ENCODE measurements at regions not wholly inside any gene's neighbourhood (a gene's known extent, or its start where the extent isn't known, plus 50 kb on each side); places are given as distances from the start of the nearest gene placed in this dataset.
A peak's percentile ranks its signal among the peaks of the same experiment; 100 is the strongest.

- no peak for DNase-seq (ENCODE audit: low spot score in 2 of 2)
- FAIRE-seq: no peak
These were observed 50.3 kb upstream of the STX16 start for GRCh38 chr20:58600756-58601155.

GRCh38 chr20:58599966-58600365 lies 51.1 kb upstream of the STX16 start:
- DNase-seq (ENCODE audit: low spot score in 2 of 2): no peak
- FAIRE-seq: no peak

GRCh38 chr20:58598211-58599015 lies 52.7 kb upstream of the STX16 start:
- no peak for FAIRE-seq
- DNase-seq (ENCODE audit: low spot score in 2 of 2): no peak

- no peak for FAIRE-seq
- no peak for DNase-seq (ENCODE audit: low spot score in 2 of 2)
These were observed 53.7 kb upstream of the STX16 start for GRCh38 chr20:58597249-58597891.

DNA sequence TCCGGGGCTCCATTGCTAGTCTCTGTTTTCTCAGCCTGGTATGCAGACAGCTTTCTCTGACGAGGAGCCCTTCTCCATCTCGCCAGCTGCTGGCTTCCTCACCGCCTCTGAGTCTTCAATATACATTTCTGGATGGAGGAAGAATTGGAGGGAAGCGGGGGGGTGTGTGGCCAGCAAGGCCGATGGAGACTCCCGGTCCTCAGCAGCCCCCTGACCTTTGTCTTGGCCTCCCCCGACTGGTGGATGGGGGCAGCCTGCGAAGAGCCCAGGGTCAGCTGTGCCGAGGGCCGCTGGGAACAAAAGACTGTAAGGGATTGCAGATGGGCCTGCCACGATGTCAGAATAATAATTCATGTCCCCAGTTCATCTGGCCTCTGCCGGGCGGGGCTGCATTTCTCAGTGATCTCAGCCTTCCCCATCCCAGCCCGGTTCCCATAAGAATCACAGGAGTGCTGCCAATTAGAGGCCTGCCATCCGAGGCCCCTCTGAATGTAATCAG lies 54.3 kb upstream of the STX16 start:
- DNase-seq (ENCODE audit: low spot score in 2 of 2): peak in 1 of 2 donors; percentile 17

DNA sequence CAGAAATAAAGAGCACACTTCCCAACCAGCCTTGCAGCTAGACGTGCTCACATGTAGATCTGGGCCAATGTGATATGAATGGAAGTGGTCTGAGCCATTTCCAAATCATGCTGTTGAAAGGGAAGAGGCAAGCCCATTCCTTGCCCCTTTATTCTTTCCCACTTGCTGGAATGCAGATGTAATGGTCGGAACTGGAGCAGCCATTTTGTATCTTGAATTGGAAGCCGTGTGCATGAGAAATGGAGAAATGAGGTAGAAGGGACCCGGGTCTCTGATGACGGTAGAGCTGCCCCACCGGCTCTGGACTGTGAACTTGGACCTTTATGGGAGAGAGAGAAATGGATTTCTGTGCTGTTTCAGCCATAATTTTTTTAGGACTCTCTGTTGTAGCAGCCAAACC lies 54.8 kb upstream of the STX16 start:
- DNase-seq (ENCODE audit: low spot score in 2 of 2) (no peak), FAIRE-seq (no peak)

More for the DNA sequence above, 54.3 kb upstream of the STX16 start:
- no peak for FAIRE-seq

DNA sequence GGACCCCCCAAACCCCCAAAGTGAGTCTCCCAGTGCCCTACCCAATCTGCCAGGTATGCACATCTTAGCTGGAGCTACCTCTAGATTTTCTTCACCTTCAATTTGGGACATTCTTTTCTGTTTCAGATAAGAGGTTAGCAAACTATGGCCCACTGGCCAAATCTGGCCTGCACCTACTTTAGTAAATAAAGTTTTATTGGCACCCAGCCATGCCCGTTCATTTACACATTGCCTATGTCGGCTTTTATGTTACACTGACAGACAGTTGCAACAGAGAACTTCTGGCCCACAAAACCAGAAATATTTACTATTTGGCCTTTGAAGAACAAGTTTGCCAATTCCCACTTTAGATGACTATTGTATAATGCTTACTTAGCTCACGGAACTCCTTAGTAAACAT lies 55.9 kb upstream of the STX16 start:
- FAIRE-seq (no peak), DNase-seq (ENCODE audit: low spot score in 2 of 2) (no peak)

GRCh38 chr20:58593880-58594638 lies 57.0 kb upstream of the STX16 start:
- DNase-seq (ENCODE audit: low spot score in 2 of 2) (no peak), FAIRE-seq (no peak)

GRCh38 chr20:58592076-58592695 lies 58.9 kb upstream of the STX16 start:
- DNase-seq (ENCODE audit: low spot score in 2 of 2) (no peak), FAIRE-seq (no peak)

DNA sequence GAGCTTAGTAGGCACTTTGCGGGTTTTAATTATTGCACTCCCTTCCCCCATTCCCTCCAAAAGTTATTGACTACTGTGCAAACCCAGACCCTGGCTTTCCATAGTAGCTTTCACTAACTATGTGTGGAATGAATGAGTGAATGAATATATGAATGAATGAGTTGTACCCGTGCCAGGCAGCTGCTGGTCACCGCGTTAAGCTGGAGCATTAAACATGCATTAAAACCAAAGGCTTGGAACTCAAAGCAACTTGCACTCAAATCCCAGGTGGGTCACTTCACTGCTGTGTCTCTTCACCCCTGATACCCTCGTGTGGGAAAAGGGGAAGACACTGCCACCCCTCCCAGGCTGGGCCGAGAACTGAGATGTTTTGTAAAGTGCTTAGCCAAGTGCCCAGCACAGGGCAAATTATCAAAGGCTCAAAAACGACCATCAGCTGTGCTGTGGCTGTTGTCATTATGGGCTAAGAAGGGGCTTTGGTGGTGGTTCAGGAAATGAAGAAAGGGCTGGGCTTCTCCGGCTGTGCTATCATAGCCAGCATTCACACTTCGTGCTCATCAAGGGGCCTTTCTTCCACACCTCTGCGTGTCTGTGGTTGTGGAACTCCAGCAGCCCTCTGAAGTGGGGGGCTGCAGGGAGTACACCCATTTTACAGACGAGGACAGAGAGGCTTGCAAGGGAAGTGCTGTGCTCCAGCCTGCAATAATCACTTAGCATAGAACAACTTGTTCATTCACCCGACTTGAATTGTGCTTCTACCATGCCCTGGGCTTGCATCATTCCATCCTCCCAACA lies 60.2 kb upstream of the STX16 start:
- FAIRE-seq (no peak), DNase-seq (ENCODE audit: low spot score in 2 of 2) (no peak)

- no peak for FAIRE-seq
- no peak for DNase-seq (ENCODE audit: low spot score in 2 of 2)
These were observed 63.6 kb upstream of the STX16 start for GRCh38 chr20:58587467-58587866.

GRCh38 chr20:58586565-58587093 lies 64.5 kb upstream of the STX16 start:
- DNase-seq (ENCODE audit: low spot score in 2 of 2): no peak

GRCh38 chr20:58585753-58586540 lies 65.1 kb upstream of the STX16 start:
- DNase-seq (ENCODE audit: low spot score in 2 of 2): peak in 1 of 2 donors; percentile 33
- no peak for FAIRE-seq

More at GRCh38 chr20:58586565-58587093, 64.5 kb upstream of the STX16 start:
- no peak for FAIRE-seq

DNA sequence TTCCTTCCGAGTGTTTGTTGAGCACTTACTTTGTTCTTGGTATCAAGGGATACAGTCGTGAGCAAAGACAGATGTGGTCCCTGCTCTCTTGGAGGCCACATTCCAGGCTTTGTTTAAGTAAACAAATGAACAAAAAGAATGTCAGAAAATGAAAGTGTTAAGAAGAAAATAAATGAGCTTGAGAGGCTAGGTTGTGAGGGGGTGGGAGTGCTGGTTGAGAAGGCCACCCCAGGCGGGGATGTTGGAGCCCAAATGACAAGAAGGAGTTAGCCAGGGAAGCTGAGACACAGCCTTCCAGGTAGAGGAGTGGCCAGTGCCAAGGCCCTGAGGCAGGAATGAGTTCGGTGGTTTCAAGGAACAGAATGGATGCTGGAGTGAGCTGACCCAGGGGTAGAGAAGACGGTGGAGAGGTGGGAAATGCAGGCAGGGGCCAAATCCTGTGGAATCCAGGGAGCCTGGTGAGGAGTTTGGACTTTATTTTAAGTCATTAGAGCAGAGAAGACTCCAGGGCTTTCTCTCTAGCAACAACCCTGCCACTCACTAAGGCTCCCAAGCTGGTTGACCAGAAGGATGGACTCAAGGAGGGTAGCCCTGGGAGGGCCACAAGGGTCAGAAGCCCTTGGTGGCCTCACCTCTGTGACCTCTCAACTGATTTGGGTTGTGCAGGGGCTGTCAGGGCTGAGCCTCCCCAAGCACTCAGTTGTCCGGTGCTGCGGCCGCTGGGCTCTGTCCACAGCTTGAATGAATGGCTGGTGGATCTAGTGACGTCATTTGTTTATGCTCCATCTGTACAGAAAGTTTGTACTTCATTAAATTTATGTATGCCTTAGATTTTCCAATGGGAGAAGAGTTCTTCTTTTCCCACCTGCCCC lies 66.0 kb upstream of the STX16 start:
- DNase-seq (ENCODE audit: low spot score in 2 of 2): no peak

GRCh38 chr20:58584051-58584824 lies 66.8 kb upstream of the STX16 start:
- no peak for DNase-seq (ENCODE audit: low spot score in 2 of 2)
- FAIRE-seq: no peak

More for the DNA sequence above, 66.0 kb upstream of the STX16 start:
- FAIRE-seq: no peak

DNA sequence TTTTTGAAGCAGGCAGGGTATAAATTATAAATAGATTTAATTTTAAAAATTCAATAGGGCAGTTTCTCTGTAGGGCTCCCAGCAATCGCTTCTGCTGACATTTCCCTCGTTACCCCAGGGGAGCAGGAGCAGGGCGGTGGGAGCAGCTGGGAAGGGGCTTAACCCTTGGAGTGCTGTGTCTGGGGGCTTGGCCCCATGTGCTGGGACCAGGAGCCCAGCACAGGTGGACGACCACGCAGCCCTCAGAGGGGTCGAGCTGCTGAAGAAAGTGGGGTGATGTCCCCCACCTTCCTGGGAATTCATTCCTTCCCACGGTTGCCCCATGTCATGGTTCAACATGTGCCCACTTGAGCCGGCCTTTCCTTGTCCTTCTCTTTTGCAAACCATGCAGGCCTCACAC lies 67.5 kb upstream of the STX16 start:
- no peak for FAIRE-seq

DNA sequence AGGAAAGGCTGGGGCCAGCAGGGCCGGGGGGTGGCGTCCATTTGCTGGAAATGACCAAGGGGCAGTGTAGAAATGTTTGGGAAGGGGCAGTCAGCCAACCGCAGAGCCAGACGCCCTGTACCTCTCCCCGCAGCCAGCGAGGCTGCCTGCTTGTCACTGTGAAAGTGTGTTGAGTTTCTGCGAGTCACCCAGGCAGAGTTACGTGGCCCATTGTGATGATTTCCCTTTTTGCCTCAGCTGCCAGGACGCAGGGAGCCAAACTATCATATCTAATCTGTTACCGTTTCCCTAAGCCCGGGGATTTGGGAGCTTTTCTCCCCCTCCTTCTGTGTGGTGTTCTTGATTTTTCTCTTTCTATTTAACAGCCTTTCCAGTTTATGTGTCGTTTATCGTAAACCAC lies 67.9 kb upstream of the STX16 start:
- FAIRE-seq: no peak
- DNase-seq (ENCODE audit: low spot score in 2 of 2): no peak

More for the DNA sequence above, 67.5 kb upstream of the STX16 start:
- DNase-seq (ENCODE audit: low spot score in 2 of 2): no peak

Data from frontal cortex (tissue), 3 donors.